Astrocyte (in vitro differentiated cells and primary cell): ENCODE measurements at regions not wholly inside any gene's neighbourhood (a gene's known extent, or its start where the extent isn't known, plus 50 kb on each side); places are given as distances from the start of the nearest gene placed in this dataset.

Experiments
- CTCF ChIP-seq: IDR thresholded peaks from 2 replicates; pipeline ENCODE4 v1.5.1; 2011; ENCODE audit warnings: low read depth, mild to moderate bottlenecking, inconsistent platforms, low read length, moderate library complexity; ENCODE audit not compliant: insufficient read depth
- EZH2 ChIP-seq: IDR thresholded peaks from 2 replicates; pipeline ENCODE4 v1.6.1; 2012; ENCODE audit warnings: mild to moderate bottlenecking, low read length, inconsistent platforms; ENCODE audit not compliant: insufficient read depth

GRCh38 chr21:29416268-29416667, 117.5 kb downstream of the BACH1 start:
- TF ChIP-seq CTCF = no peak
- TF ChIP-seq EZH2 = no peak
